BLaER1 treated with 17β-estradiol and CSF1 and Interleukin-3, amounts not matched to agents 10 nM and 100 nM (cell line): ENCODE measurements at regions not wholly inside any gene's neighbourhood (a gene's known extent, or its start where the extent isn't known, plus 50 kb on each side); places are given as distances from the start of the nearest gene placed in this dataset.
A peak's percentile ranks its signal among the peaks of the same experiment; 100 is the strongest.

Experiments
- H3K27ac ChIP-seq, 11 experiments: shearing (Covaris generic); formaldehyde crosslinking; 2 replicates each; pipeline ENCODE4 v1.8.1; 2022
- H3K27me3 ChIP-seq, 11 experiments: shearing (Covaris generic); formaldehyde crosslinking; 2 replicates each; pipeline ENCODE4 v1.8.1; 2022
- H3K36me3 ChIP-seq, 11 experiments: shearing (Covaris generic); formaldehyde crosslinking; 2 replicates each; pipeline ENCODE4 v1.8.1; 2022
- H3K4me1 ChIP-seq, 10 experiments: shearing (Covaris generic); formaldehyde crosslinking; 2 replicates each; pipeline ENCODE4 v1.8.1; 2022
- H3K4me2 ChIP-seq, 11 experiments: shearing (Covaris generic); formaldehyde crosslinking; 2 replicates each; pipeline ENCODE4 v1.8.1; 2022
- H3K4me3 ChIP-seq, 10 experiments: shearing (Covaris generic); formaldehyde crosslinking; 2 replicates each; pipeline ENCODE4 v1.8.1; 2022
- H3K9ac ChIP-seq, 11 experiments: shearing (Covaris generic); formaldehyde crosslinking; 2 replicates each; pipeline ENCODE4 v1.8.1; 2022
- H3K9me3 ChIP-seq, 11 experiments: shearing (Covaris generic); formaldehyde crosslinking; replicated peaks in 1 of 11; 2 replicates each; pipeline ENCODE4 v1.8.1; 2022
- H4K20me1 ChIP-seq, 11 experiments: shearing (Covaris generic); formaldehyde crosslinking; 2 replicates each; pipeline ENCODE4 v1.8.1; 2022
- Cebpa-rat ChIP-seq, 11 experiments: shearing (Covaris generic); IDR thresholded peaks; 2 replicates each; pipeline ENCODE4 v1.8.1; 2022

GRCh38 chr1:38712046-38712445 is 147.5 kb downstream of the RRAGC start:
- H3K4me3 ChIP-seq, result no peak overlapping the region
- H3K27ac ChIP-seq, result no peak overlapping the region
- H3K27me3 ChIP-seq, result no peaks in the 10 kb centered on the region
- TF ChIP-seq Cebpa-rat (IDR thresholded peaks at IDR 0.05), result no peak
- H3K36me3 ChIP-seq, result no peaks in the 10 kb centered on the region
- H3K4me2 ChIP-seq, result no peak overlapping the region
- H3K9me3 ChIP-seq, result peaks cover 13 to 31% (median 16%) of the 10 kb centered on the region in 11 experiments; a peak in 21 of 22 replicates
- no peaks in the 10 kb centered on the region for H3K4me1 ChIP-seq
- no peak overlapping the region for H3K9ac ChIP-seq
- H4K20me1 ChIP-seq, result no peaks in the 10 kb centered on the region

DNA sequence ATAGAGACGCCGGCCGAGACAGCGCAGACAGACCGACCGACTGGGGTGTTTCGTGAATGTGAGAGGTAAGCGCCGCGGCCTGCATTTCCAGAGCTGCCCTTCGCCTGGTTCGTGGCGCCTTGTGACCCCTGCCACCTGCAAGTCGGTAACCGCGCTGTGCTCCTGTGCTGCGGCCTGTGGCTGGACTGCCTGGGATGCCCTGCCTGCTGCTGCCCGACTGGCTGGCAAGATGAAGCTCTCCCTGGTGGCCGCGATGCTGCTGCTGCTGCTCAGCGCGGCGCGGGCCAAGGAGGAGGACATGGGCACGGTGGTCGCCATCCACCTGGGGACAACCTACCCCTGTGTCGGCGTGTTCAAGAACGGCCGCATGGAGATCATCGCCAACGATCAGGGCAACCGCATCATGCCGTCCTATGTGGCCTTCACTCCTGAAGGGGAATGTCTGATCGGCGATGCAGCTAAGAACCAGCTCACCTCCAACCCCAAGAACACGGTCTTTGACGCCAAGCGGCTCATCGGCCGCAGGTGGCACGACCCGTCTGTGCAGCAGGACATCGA is 150.8 kb downstream of the RRAGC start:
- Histone ChIP-seq H3K36me3 (no peaks in the 10 kb centered on the region), H3K4me3 (no peak overlapping the region), H3K4me2 (no peak overlapping the region), H4K20me1 (no peaks in the 10 kb centered on the region), H3K9ac (no peak overlapping the region), H3K4me1 (no peaks in the 10 kb centered on the region), H3K9me3 (peaks cover 20 to 40% (median 25%) of the 10 kb centered on the region in 11 experiments), H3K27ac (no peak overlapping the region), H3K27me3 (no peaks in the 10 kb centered on the region)
- TF ChIP-seq Cebpa-rat (IDR thresholded peaks at IDR 0.05), result no peak

DNA sequence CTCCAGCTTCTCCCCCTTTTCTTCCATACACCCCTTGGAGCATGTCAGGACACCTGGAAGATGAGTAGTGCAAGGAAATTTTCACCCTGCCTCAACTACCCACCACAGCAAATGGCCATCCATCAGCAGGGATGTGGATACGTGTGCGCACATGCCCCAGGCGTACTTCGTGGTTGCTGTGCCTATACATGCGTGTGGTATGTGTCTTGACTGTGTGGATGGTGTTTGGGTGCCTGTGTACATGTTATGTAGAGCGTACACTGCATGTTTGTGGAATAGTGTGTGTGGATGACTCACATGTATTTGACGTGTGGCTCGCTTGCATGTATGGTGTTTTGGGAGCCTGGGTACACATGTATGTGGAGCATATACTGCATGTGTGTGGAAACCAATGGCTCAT is 158.5 kb downstream of the RRAGC start:
- no peak overlapping the region for H3K9ac ChIP-seq
- H3K27ac ChIP-seq, result no peak overlapping the region
- TF ChIP-seq Cebpa-rat (IDR thresholded peaks at IDR 0.05), result no peak
- H3K4me1 ChIP-seq, result peaks cover 0 to 15% (median 8%) of the 10 kb centered on the region in 10 experiments; a peak in 10 of 20 replicates
- H3K36me3 ChIP-seq, result no peaks in the 10 kb centered on the region
- H3K27me3 ChIP-seq, result no peaks in the 10 kb centered on the region
- no peak overlapping the region for H3K4me3 ChIP-seq
- no peak overlapping the region for H3K4me2 ChIP-seq
- H4K20me1 ChIP-seq, result no peaks in the 10 kb centered on the region
- H3K9me3 ChIP-seq, result peaks cover 8 to 19% (median 9%) of the 10 kb centered on the region in 11 experiments

- Histone ChIP-seq H3K36me3 (no peaks in the 10 kb centered on the region), H3K9ac (no peak overlapping the region), H3K4me3 (no peak overlapping the region), H3K9me3 (peaks cover 0 to 9% (median 0%) of the 10 kb centered on the region in 11 experiments; a peak in 5 of 22 replicates), H4K20me1 (no peaks in the 10 kb centered on the region), H3K27ac (no peak overlapping the region), H3K4me2 (no peak overlapping the region), H3K4me1 (peaks cover 0 to 18% (median 10%) of the 10 kb centered on the region in 10 experiments; a peak in 10 of 20 replicates), H3K27me3 (no peaks in the 10 kb centered on the region)
- no peak for TF ChIP-seq Cebpa-rat (IDR thresholded peaks at IDR 0.05)
Measured at GRCh38 chr1:38700077-38700470, 159.5 kb downstream of the RRAGC start.

DNA sequence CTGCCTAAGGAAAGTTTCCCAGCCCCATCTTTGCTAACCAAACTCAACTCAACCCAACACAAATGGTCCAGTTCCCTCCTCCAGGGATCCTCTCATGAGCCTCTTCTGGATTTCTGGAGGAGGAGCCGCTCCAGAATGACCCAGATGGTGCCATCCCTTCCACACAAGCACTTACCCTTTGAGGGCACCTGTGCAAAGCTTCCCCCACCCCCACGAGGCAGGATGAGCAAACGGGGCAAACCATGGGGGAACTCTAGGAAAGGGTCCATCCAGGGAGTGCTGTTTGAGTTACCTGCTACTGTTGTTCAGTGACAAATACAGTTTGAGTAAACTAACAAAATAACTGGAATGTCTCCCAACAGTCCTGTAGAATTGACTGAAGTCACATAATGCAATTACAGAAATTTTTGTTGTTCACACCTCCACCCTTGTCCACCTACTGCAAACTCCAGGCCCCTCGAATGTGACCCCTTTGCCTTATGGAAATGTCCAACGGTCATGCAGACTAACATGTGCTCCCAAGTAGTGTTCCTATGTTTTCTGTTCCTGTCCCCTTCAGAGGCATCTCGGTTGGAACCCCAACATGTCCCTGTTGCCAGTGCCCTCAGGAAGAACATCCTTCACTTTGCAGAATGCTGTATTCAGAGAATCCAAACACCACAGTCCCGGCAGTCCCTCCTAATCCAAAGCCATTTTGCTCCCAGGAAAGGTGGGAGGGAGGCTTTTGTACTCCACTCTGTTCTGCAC is 160.1 kb downstream of the RRAGC start:
- H3K4me3 ChIP-seq, result no peak overlapping the region
- H3K27me3 ChIP-seq, result no peaks in the 10 kb centered on the region
- no peak for TF ChIP-seq Cebpa-rat (IDR thresholded peaks at IDR 0.05)
- peaks cover 0 to 18% (median 10%) of the 10 kb centered on the region in 10 experiments; a peak in 10 of 20 replicates for H3K4me1 ChIP-seq
- peaks cover 0 to 6% (median 0%) of the 10 kb centered on the region in 11 experiments; a peak in 2 of 22 replicates for H3K9me3 ChIP-seq
- no peak overlapping the region for H3K4me2 ChIP-seq
- H4K20me1 ChIP-seq, result no peaks in the 10 kb centered on the region
- no peaks in the 10 kb centered on the region for H3K36me3 ChIP-seq
- H3K27ac ChIP-seq, result no peak overlapping the region
- no peak overlapping the region for H3K9ac ChIP-seq

GRCh38 chr1:38697387-38697786 is 162.2 kb downstream of the RRAGC start:
- Histone ChIP-seq H3K9ac (no peak overlapping the region), H3K27me3 (no peaks in the 10 kb centered on the region), H3K27ac (no peak overlapping the region), H3K36me3 (no peaks in the 10 kb centered on the region), H3K9me3 (peaks cover 0 to 6% (median 0%) of the 10 kb centered on the region in 11 experiments; a peak in 2 of 22 replicates), H3K4me1 (peaks cover 0 to 18% (median 10%) of the 10 kb centered on the region in 10 experiments; a peak in 10 of 20 replicates), H4K20me1 (no peaks in the 10 kb centered on the region), H3K4me2 (no peak overlapping the region), H3K4me3 (no peak overlapping the region)
- TF ChIP-seq Cebpa-rat (IDR thresholded peaks at IDR 0.05), result no peak

DNA sequence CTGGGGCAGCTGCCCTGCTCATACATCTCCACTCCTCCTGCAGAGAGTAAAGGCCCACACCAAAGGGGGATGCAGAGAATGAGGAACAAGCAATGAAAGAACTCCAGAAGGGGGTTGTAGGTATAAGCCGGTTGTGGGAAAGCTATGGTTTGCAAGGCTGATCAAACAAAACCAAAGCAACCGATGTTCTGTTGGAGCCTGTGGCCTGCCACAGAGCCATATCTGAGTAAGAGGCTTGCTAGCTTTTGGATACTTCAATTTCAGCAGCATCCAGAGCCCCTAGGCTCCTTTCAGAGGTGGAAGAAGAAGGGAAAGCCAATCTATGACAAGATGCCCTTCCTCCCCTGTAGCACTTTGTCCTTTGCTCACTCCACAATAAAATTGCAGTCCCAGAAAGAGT is 163.2 kb downstream of the RRAGC start:
- Histone ChIP-seq H3K4me2 (peak overlapping the region in 8 of 11 experiments; percentile 2 to 47 (median 32); a peak in 13 of 22 replicates), H3K36me3 (no peaks in the 10 kb centered on the region)

GRCh38 chr1:38693759-38694158 is 165.8 kb downstream of the RRAGC start:
- H3K9me3 ChIP-seq, result peaks cover 0 to 6% (median 0%) of the 10 kb centered on the region in 11 experiments; a peak in 2 of 22 replicates
- no peaks in the 10 kb centered on the region for H3K27me3 ChIP-seq
- no peak for TF ChIP-seq Cebpa-rat (IDR thresholded peaks at IDR 0.05)
- no peaks in the 10 kb centered on the region for H3K36me3 ChIP-seq
- H3K4me2 ChIP-seq, result no peak overlapping the region
- no peak overlapping the region for H3K9ac ChIP-seq
- H4K20me1 ChIP-seq, result no peaks in the 10 kb centered on the region
- H3K4me1 ChIP-seq, result peaks cover 0 to 18% (median 10%) of the 10 kb centered on the region in 10 experiments; a peak in 10 of 20 replicates
- H3K4me3 ChIP-seq, result no peak overlapping the region
- H3K27ac ChIP-seq, result no peak overlapping the region

More for the DNA sequence above, 163.2 kb downstream of the RRAGC start:
- Histone ChIP-seq H3K4me3 (no peak overlapping the region), H3K9ac (no peak overlapping the region), H3K27me3 (no peaks in the 10 kb centered on the region), H3K4me1 (peaks cover 0 to 18% (median 10%) of the 10 kb centered on the region in 10 experiments; a peak in 10 of 20 replicates), H4K20me1 (no peaks in the 10 kb centered on the region), H3K27ac (no peak overlapping the region), H3K9me3 (peaks cover 0 to 6% (median 0%) of the 10 kb centered on the region in 11 experiments; a peak in 2 of 22 replicates)
- no peak for TF ChIP-seq Cebpa-rat (IDR thresholded peaks at IDR 0.05)

DNA sequence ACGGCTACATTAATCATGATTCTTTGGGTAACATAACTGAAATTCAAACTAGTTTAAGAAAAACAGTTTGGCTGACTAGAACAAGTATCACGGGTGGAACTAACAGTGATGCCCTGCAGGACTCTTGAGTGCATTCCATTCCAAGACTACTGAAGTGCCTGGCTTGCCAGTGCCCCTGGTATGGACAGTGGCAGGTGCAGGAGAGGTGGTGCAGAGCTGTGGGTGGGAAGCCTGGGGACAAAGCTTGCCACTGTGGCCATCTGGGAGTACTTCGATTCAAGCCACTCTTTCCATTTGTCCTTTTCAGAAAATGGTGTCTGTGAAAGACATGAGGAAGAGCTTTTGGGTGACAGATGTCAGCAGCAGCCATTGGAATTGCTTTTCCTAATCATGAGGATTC is 166.5 kb downstream of the RRAGC start:
- Histone ChIP-seq H3K4me2 (no peak overlapping the region), H3K4me1 (peaks cover 0 to 13% (median 10%) of the 10 kb centered on the region in 10 experiments; a peak in 9 of 20 replicates), H4K20me1 (no peaks in the 10 kb centered on the region), H3K9me3 (peaks cover 0 to 6% (median 0%) of the 10 kb centered on the region in 11 experiments; a peak in 2 of 22 replicates), H3K27ac (no peak overlapping the region), H3K4me3 (no peak overlapping the region), H3K9ac (no peak overlapping the region), H3K27me3 (no peaks in the 10 kb centered on the region), H3K36me3 (no peaks in the 10 kb centered on the region)
- no peak for TF ChIP-seq Cebpa-rat (IDR thresholded peaks at IDR 0.05)
